ENCODE measurements at regions not wholly inside any gene's neighbourhood (a gene's known extent, or its start where the extent isn't known, plus 50 kb on each side); places are given as distances from the start of the nearest gene placed in this dataset.
A peak's percentile ranks its signal among the peaks of the same experiment; 100 is the strongest.
"Not testable (repeated sequence)": the region's sequence is repeated elsewhere in the genome, so short reads cannot be mapped to it uniquely, and the experiment has no call there.

- no peak for TF ChIP-seq CTCF (IDR thresholded peaks at IDR 0.05; ENCODE audit: poor library complexity, severe bottlenecking)
- no peaks in the 10 kb centered on the region for H3K36me3 ChIP-seq (ENCODE audit: low read depth)
- ATAC-seq (ENCODE audit: low read depth) (peak; percentile 89), DNase-seq (ENCODE audit: low spot score) (no peak)
- no peak overlapping the region for H3K4me3 ChIP-seq (ENCODE audit: severe bottlenecking)
- H3K27ac ChIP-seq (ENCODE audit: poor library complexity, severe bottlenecking): peak overlapping the region; percentile 46
- no peaks in the 10 kb centered on the region for H3K9me3 ChIP-seq (ENCODE audit: severe bottlenecking)
- no peaks in the 10 kb centered on the region for H3K27me3 ChIP-seq (ENCODE audit: insufficient read depth, poor library complexity, severe bottlenecking)
- peaks cover 18% of the 10 kb centered on the region for H3K4me1 ChIP-seq (ENCODE audit: insufficient read depth, poor library complexity, severe bottlenecking)
Measured at GRCh38 chr20:47440857-47441773, 60.6 kb upstream of the NCOA3 start.

DNA sequence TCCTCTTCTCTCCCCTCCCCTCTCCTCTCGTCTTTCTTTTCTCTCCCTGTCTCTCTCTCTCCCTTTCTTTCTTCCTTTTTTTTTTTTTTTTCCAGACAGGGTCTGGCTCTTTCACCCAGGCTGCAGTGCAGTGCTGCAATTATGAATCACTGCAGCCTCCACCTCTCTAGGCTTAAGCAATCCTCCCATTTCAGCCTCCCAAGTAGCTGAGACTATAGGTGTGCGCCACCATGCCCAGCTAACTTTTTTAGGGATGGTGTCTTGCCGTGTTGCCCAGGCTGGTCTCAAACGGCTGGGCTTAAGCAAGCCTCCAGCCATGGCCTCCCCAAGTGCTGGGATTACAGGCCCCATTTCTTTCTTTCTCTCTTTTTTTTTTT lies 59.9 kb upstream of the NCOA3 start:
- Histone ChIP-seq H3K36me3 (ENCODE audit: low read depth) (no peaks in the 10 kb centered on the region), H3K27me3 (ENCODE audit: insufficient read depth, poor library complexity, severe bottlenecking) (no peaks in the 10 kb centered on the region), H3K27ac (ENCODE audit: poor library complexity, severe bottlenecking) (peak overlapping the region; percentile 46), H3K4me1 (ENCODE audit: insufficient read depth, poor library complexity, severe bottlenecking) (peaks cover 18% of the 10 kb centered on the region), H3K9me3 (ENCODE audit: severe bottlenecking) (no peaks in the 10 kb centered on the region), H3K4me3 (ENCODE audit: severe bottlenecking) (no peak overlapping the region)
- ATAC-seq (ENCODE audit: low read depth) (no peak), DNase-seq (ENCODE audit: low spot score) (no peak)
- no peak for TF ChIP-seq CTCF (IDR thresholded peaks at IDR 0.05; ENCODE audit: poor library complexity, severe bottlenecking)

DNA sequence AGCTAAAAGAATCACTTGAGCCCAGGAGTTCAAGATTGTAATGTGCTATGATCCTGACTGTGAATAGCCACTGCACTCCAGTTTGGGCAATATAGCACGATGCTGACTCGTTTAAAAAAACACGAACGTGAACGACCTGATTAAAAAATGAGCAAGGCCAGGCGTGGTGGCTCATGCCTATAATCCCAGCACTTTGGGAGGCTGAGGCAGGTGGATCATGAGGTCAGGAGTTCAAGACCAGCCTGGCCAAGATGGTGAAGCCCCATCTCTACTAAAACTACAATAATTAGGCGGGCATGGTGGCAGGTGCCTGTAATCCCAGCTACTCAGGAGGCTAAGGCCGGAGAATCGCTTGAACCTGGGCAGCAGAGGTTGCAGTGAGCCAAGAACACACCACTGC lies 58.6 kb upstream of the NCOA3 start:
- not testable (repeated sequence) for H3K4me3 ChIP-seq (ENCODE audit: severe bottlenecking); H3K27me3 ChIP-seq (ENCODE audit: insufficient read depth, poor library complexity, severe bottlenecking); H3K27ac ChIP-seq (ENCODE audit: poor library complexity, severe bottlenecking); ATAC-seq (ENCODE audit: low read depth); H3K9me3 ChIP-seq (ENCODE audit: severe bottlenecking); H3K36me3 ChIP-seq (ENCODE audit: low read depth); DNase-seq (ENCODE audit: low spot score)
- H3K4me1 ChIP-seq (ENCODE audit: insufficient read depth, poor library complexity, severe bottlenecking): peaks cover 18% of the 10 kb centered on the region

DNA sequence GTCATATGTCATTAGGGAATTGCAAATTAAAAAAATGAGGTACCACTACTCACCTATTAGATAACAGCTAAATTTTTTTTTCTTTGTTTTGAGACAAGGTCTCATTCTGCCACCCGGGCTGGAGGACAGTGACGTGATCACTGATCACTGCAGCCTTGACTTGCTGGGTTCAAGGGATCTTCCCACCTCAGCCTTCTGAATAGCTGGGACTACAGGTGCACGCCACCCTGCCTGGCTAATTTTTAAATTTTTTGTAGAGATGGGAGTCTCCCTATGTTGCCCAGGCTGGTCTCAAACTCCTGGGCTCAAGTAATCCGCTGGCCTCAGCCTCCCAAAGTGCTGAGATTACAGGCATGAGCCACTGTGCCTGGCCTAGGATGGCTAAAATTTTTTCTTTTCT lies 57.1 kb upstream of the NCOA3 start:
- Histone ChIP-seq H3K4me3 (ENCODE audit: severe bottlenecking) (no peak overlapping the region), H3K9me3 (ENCODE audit: severe bottlenecking) (no peaks in the 10 kb centered on the region), H3K27ac (ENCODE audit: poor library complexity, severe bottlenecking) (no peak overlapping the region), H3K36me3 (ENCODE audit: low read depth) (no peaks in the 10 kb centered on the region), H3K27me3 (ENCODE audit: insufficient read depth, poor library complexity, severe bottlenecking) (no peaks in the 10 kb centered on the region), H3K4me1 (ENCODE audit: insufficient read depth, poor library complexity, severe bottlenecking) (peaks cover 6% of the 10 kb centered on the region)
- ATAC-seq (ENCODE audit: low read depth) (no peak), DNase-seq (ENCODE audit: low spot score) (no peak)
- no peak for TF ChIP-seq CTCF (IDR thresholded peaks at IDR 0.05; ENCODE audit: poor library complexity, severe bottlenecking)

GRCh38 chr20:47445291-47445690 lies 56.4 kb upstream of the NCOA3 start:
- ATAC-seq (ENCODE audit: low read depth): no peak
- Histone ChIP-seq H3K27me3 (ENCODE audit: insufficient read depth, poor library complexity, severe bottlenecking) (no peaks in the 10 kb centered on the region), H3K9me3 (ENCODE audit: severe bottlenecking) (no peaks in the 10 kb centered on the region), H3K36me3 (ENCODE audit: low read depth) (no peaks in the 10 kb centered on the region), H3K27ac (ENCODE audit: poor library complexity, severe bottlenecking) (no peak overlapping the region), H3K4me3 (ENCODE audit: severe bottlenecking) (no peak overlapping the region), H3K4me1 (ENCODE audit: insufficient read depth, poor library complexity, severe bottlenecking) (peaks cover 6% of the 10 kb centered on the region)
- no peak for TF ChIP-seq CTCF (IDR thresholded peaks at IDR 0.05; ENCODE audit: poor library complexity, severe bottlenecking)
- DNase-seq (ENCODE audit: low spot score): no peak

DNA sequence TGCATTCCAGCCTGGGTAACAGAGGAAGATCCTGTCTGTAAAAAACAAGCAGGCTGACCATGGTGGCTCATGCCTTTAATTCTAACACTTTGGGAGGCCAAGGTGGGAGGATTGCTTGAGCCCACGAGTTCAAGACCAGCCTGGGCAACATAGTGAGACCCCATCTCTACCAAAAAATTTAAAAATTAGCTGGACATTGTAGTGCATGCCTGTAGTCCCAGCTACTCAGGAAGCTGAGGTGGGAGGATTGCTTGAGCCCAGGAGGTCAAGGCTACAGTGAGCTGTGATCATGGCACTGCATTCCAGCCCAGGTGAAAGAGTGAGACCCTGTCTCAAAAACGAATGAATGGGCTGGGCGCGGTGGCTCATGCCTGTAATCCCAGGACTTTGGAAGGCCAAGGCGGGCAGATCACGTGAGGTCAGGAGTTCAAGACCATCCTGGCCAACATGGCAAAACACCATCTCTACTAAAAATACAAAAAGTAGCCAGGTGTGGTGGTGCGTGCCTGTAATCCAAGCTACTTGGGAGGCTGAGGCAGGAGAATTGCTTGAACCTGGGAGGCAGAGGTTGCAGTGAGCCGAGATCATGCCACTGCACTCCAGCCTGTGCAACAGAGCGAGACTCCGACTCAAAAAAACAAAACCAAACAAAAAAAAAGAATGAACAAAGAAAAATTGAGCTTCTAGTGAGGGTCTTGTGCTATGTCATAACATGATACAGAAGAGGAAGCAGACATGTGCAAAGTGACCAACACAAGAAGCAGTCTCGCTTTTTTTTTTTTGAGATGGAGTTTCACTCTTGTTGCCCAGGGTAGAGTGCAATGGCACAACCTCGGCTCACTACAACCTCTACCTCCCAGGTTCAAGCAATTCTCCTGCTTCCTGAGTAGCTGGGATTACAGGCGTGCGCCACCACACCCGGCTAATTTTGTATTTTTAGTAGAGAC lies 54.1 kb upstream of the NCOA3 start:
- ATAC-seq (ENCODE audit: low read depth); H3K27ac ChIP-seq (ENCODE audit: poor library complexity, severe bottlenecking); H3K27me3 ChIP-seq (ENCODE audit: insufficient read depth, poor library complexity, severe bottlenecking); DNase-seq (ENCODE audit: low spot score); H3K4me3 ChIP-seq (ENCODE audit: severe bottlenecking); H3K4me1 ChIP-seq (ENCODE audit: insufficient read depth, poor library complexity, severe bottlenecking); H3K36me3 ChIP-seq (ENCODE audit: low read depth); H3K9me3 ChIP-seq (ENCODE audit: severe bottlenecking): not testable (repeated sequence)

All from RWPE2 (cell line).